Endothelial cell of umbilical vein (primary cell): ENCODE measurements at regions not wholly inside any gene's neighbourhood (a gene's known extent, or its start where the extent isn't known, plus 50 kb on each side); places are given as distances from the start of the nearest gene placed in this dataset.

Source experiments
- CTCF ChIP-seq, 2 donors: IDR thresholded peaks; 1 replicate in 1 of 2; 2 replicates in 1 of 2; pipeline ENCODE4 v1.5.1; 2011; ENCODE audit warnings: low read length in 2 of 2, mild to moderate bottlenecking in 2 of 2, moderate library complexity in 2 of 2, control low read depth in 1 of 2, inconsistent platforms in 1 of 2, low read depth in 1 of 2; ENCODE audit not compliant: insufficient read depth in 1 of 2; ENCODE audit errors: extremely low read depth in 1 of 2
- GATA2 ChIP-seq: IDR thresholded peaks from 2 replicates; pipeline ENCODE4 v1.7.0; 2011; ENCODE audit warnings: low read depth, mild to moderate bottlenecking, moderate library complexity, mixed read lengths, low read length; ENCODE audit not compliant: insufficient read length, insufficient read depth
- JUN ChIP-seq: IDR thresholded peaks from 2 replicates; pipeline ENCODE4 v1.6.1; 2011; ENCODE audit warnings: borderline replicate concordance, low read depth; ENCODE audit not compliant: insufficient read length, insufficient read depth
- MAX ChIP-seq: IDR thresholded peaks from 2 replicates; pipeline ENCODE4 v1.6.1; 2011; ENCODE audit not compliant: insufficient read depth, insufficient read length
- MYC ChIP-seq: IDR thresholded peaks from one replicate; pipeline ENCODE4 v1.6.1; 2011; ENCODE audit warnings: mild to moderate bottlenecking, low read depth, low read length
- POLR2A ChIP-seq: IDR thresholded peaks from 2 replicates; pipeline ENCODE4 v1.6.1; 2012; ENCODE audit warnings: low read depth, mild to moderate bottlenecking, control low read depth, low read length
- POLR2AphosphoS5 ChIP-seq: IDR thresholded peaks from 2 replicates; pipeline ENCODE4 v1.6.1; 2012; ENCODE audit warnings: low read depth, mild to moderate bottlenecking, control low read depth, low read length, moderate library complexity; ENCODE audit not compliant: insufficient read depth

DNA sequence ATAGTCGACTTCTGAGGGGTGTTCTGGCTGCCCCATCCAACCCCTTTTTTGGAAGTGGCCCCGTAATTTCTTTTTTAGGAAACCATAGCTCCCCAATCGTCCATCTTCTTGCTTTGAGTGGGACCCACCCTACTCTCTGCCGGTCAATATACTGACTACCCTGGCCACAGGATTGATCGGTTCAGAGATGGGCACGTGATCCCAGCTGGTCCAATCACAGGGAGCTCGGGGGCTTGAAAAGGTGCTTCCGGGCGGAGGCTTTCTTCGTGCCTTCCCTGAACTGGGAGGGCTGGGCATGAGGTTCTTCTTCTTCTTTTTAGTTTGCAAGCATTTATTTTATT lies 78.7 kb upstream of the SH3PXD2B start:
- TF ChIP-seq MYC (no peak), CTCF (IDR thresholded peaks at IDR 0.05; ENCODE audit: extremely low read depth in 1 of 2, insufficient read depth in 1 of 2, low read depth in 1 of 2, low read length in 2 of 2) (no peak), POLR2AphosphoS5 (no peak), GATA2 (no peak), POLR2A (no peak), MAX (no peak), JUN (no peak)
